Lower leg skin (tissue), 3 donors: ENCODE measurements at regions not wholly inside any gene's neighbourhood (a gene's known extent, or its start where the extent isn't known, plus 50 kb on each side); places are given as distances from the start of the nearest gene placed in this dataset.

ENCODE experiments used
- CTCF ChIP-seq, 3 donors: fragments of 450-650 bp; IDR thresholded peaks; one replicate each; pipeline ENCODE4 v1.5.1; 2016; ENCODE audit warnings: antibody characterized with exemption in 3 of 3, mild to moderate bottlenecking in 3 of 3, moderate library complexity in 2 of 3
- POLR2A ChIP-seq, 2 donors: fragments of 450-650 bp; IDR thresholded peaks; one replicate each; pipeline ENCODE4 v1.6.1; 2016 to 2017; ENCODE audit warnings: antibody characterized with exemption in 2 of 2, mild to moderate bottlenecking in 1 of 2, moderate library complexity in 1 of 2

- no peak for TF ChIP-seq CTCF (IDR thresholded peaks at IDR 0.05)
- no peak for TF ChIP-seq POLR2A (IDR thresholded peaks at IDR 0.05)
Observed at GRCh38 chr6:21997119-21998037, 299.5 kb downstream of the PRL start.
